Neural progenitor cell (in vitro differentiated cells): ENCODE measurements at regions not wholly inside any gene's neighbourhood (a gene's known extent, or its start where the extent isn't known, plus 50 kb on each side); places are given as distances from the start of the nearest gene placed in this dataset.

ENCODE experiments used
- DNase-seq: peaks from one replicate; pipeline ENCODE4 v3.0.0-alpha.2; 2016; ENCODE audit warnings: low spot score
- H2AFZ ChIP-seq: fragments of 200-600 bp; sonication (generic); replicated peaks from 2 replicates; pipeline ENCODE4 v1.6.1; 2016; ENCODE audit warnings: antibody characterized with exemption
- H3F3A ChIP-seq: fragments of 200-600 bp; sonication (generic); 2 replicates; pipeline ENCODE4 v1.6.1; 2016; ENCODE audit warnings: antibody characterized with exemption, low read depth
- H3K27ac ChIP-seq: fragments of 200-600 bp; sonication (generic); 2 replicates; pipeline ENCODE4 v1.5.1; 2016; ENCODE audit warnings: mild to moderate bottlenecking
- H3K27me3 ChIP-seq: fragments of 200-600 bp; sonication (generic); 2 replicates; pipeline ENCODE4 v1.6.1; 2016; ENCODE audit warnings: mild to moderate bottlenecking, moderate library complexity
- H3K36me3 ChIP-seq: fragments of 200-600 bp; sonication (generic); 2 replicates; pipeline ENCODE4 v1.5.1; 2016
- H3K4me1 ChIP-seq: fragments of 200-600 bp; sonication (generic); 2 replicates; pipeline ENCODE4 v1.6.1; 2016; ENCODE audit warnings: mixed run types
- H3K4me2 ChIP-seq: fragments of 200-600 bp; sonication (generic); 2 replicates; pipeline ENCODE4 v1.6.1; 2016
- H3K4me3 ChIP-seq: fragments of 200-600 bp; sonication (generic); 2 replicates; pipeline ENCODE4 v1.5.1; 2016
- H3K79me2 ChIP-seq: fragments of 200-600 bp; sonication (generic); 2 replicates; pipeline ENCODE4 v1.6.1; 2016; ENCODE audit warnings: low read depth
- H3K9ac ChIP-seq: fragments of 200-600 bp; sonication (generic); 2 replicates; pipeline ENCODE4 v1.6.1; 2016
- H3K9me3 ChIP-seq: fragments of 200-600 bp; sonication (generic); 2 replicates; pipeline ENCODE4 v1.5.1; 2016; ENCODE audit warnings: low read depth
- H4K20me1 ChIP-seq: fragments of 200-600 bp; sonication (generic); 2 replicates; pipeline ENCODE4 v1.6.1; 2016; ENCODE audit warnings: low read depth
- H3K27ac Mint-ChIP-seq: 3 replicates; pipeline ENCODE4 v1.8.0; 2021; ENCODE audit warnings: mixed read lengths
- H3K27me3 Mint-ChIP-seq: 2 replicates; pipeline ENCODE4 v1.8.0; 2022; ENCODE audit warnings: low read depth, mild to moderate bottlenecking, inconsistent platforms, moderate library complexity, mixed read lengths; ENCODE audit not compliant: insufficient read depth
- H3K36me3 Mint-ChIP-seq: 3 replicates; pipeline ENCODE4 v1.8.0; 2021; ENCODE audit warnings: mixed read lengths
- H3K4me1 Mint-ChIP-seq: 3 replicates; pipeline ENCODE4 v1.8.0; 2021; ENCODE audit warnings: mixed read lengths
- H3K4me3 Mint-ChIP-seq: 3 replicates; pipeline ENCODE4 v1.8.0; 2021; ENCODE audit warnings: mild to moderate bottlenecking, moderate library complexity, mixed read lengths
- H3K9me3 Mint-ChIP-seq: 3 replicates; pipeline ENCODE4 v1.8.0; 2020; ENCODE audit warnings: mixed read lengths
- EZH2 ChIP-seq: fragments of 200-600 bp; sonication (generic); IDR thresholded peaks from 2 replicates; pipeline ENCODE4 v1.6.1; 2017; ENCODE audit warnings: antibody characterized with exemption, mild to moderate bottlenecking, moderate library complexity
- EZH2phosphoT487 ChIP-seq: fragments of 200-600 bp; sonication (generic); IDR thresholded peaks from 2 replicates; pipeline ENCODE4 v1.6.1; 2017; ENCODE audit warnings: antibody characterized with exemption
- TF ChIP-seq, protein P1 (sequence below): fragments of 200-600 bp; sonication (generic); IDR thresholded peaks from 2 replicates; pipeline ENCODE4 v1.5.1; 2017; ENCODE audit warnings: antibody characterized with exemption, mild to moderate bottlenecking

DNA sequence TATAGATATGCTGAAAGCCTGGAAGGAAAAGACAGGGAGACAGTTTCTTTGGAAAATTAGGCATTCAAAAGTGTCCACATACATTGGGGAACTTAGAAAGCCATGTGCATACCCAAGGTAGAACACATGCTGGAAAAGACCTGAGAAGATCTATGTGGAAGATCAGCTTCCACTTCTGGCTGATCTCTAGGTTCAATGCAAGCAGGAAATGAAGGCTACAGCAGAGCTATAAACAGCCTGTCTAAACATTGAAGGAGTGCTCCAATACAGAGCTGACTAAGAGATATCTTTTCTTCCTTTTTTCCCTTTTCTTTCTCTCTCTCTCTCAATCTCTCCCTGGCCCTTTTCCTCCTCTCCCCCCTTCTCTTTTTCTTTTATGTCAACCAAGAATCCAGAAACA lies 73.6 kb upstream of the TCF12 start:
- Histone ChIP-seq H3K79me2 (no peaks in the 10 kb centered on the region), H3K27me3 (no peaks in the 10 kb centered on the region), H4K20me1 (no peaks in the 10 kb centered on the region), H3F3A (no peaks in the 10 kb centered on the region), H3K9me3 (no peaks in the 10 kb centered on the region), H3K4me3 (no peak overlapping the region), H3K36me3 (no peaks in the 10 kb centered on the region), H3K9ac (no peak overlapping the region), H2AFZ (no peak overlapping the region), H3K4me1 (no peaks in the 10 kb centered on the region), H3K4me2 (no peak overlapping the region), H3K27ac (no peak overlapping the region)
- Mint-ChIP-seq H3K4me1 (no peaks in the 10 kb centered on the region), H3K27me3 (no peaks in the 10 kb centered on the region), H3K9me3 (no peaks in the 10 kb centered on the region), H3K27ac (no peak overlapping the region), H3K4me3 (no peak overlapping the region), H3K36me3 (no peaks in the 10 kb centered on the region)
- TF ChIP-seq, protein P1, sequence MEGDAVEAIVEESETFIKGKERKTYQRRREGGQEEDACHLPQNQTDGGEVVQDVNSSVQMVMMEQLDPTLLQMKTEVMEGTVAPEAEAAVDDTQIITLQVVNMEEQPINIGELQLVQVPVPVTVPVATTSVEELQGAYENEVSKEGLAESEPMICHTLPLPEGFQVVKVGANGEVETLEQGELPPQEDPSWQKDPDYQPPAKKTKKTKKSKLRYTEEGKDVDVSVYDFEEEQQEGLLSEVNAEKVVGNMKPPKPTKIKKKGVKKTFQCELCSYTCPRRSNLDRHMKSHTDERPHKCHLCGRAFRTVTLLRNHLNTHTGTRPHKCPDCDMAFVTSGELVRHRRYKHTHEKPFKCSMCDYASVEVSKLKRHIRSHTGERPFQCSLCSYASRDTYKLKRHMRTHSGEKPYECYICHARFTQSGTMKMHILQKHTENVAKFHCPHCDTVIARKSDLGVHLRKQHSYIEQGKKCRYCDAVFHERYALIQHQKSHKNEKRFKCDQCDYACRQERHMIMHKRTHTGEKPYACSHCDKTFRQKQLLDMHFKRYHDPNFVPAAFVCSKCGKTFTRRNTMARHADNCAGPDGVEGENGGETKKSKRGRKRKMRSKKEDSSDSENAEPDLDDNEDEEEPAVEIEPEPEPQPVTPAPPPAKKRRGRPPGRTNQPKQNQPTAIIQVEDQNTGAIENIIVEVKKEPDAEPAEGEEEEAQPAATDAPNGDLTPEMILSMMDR, result no peak
- TF ChIP-seq EZH2 (no peak), EZH2phosphoT487 (no peak)
- no peak for DNase-seq

DNA sequence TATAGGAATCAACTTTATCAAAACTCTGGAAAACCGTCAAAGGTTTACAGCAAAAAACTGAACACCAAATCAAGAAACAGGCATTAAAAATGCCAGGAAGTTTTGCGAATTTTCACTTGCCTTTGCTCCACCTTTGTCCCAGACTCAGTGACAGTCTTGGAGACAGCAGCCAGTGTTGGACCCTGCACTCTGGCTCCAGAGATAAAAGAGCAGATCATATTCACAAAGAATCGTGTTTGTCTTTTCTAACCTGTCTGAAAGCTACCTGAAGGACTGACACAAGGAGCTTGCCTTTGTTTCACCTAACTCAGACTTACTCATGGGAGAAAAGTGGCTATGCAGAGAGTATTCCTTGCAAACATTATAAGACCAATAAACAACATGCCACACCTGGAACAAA lies 74.0 kb upstream of the TCF12 start:
- Mint-ChIP-seq H3K36me3 (no peaks in the 10 kb centered on the region), H3K27me3 (no peaks in the 10 kb centered on the region), H3K4me3 (no peak overlapping the region), H3K4me1 (no peaks in the 10 kb centered on the region), H3K27ac (no peak overlapping the region), H3K9me3 (no peaks in the 10 kb centered on the region)
- Histone ChIP-seq H3K4me3 (no peak overlapping the region), H3K27ac (no peak overlapping the region), H3K4me2 (no peak overlapping the region), H3K36me3 (no peaks in the 10 kb centered on the region), H3K9ac (no peak overlapping the region), H3K79me2 (no peaks in the 10 kb centered on the region), H3K27me3 (no peaks in the 10 kb centered on the region), H4K20me1 (no peaks in the 10 kb centered on the region), H3K9me3 (no peaks in the 10 kb centered on the region), H3K4me1 (no peaks in the 10 kb centered on the region), H2AFZ (no peak overlapping the region), H3F3A (no peaks in the 10 kb centered on the region)
- TF ChIP-seq EZH2 (no peak), EZH2phosphoT487 (no peak)
- TF ChIP-seq, protein P1, result no peak
- no peak for DNase-seq

DNA sequence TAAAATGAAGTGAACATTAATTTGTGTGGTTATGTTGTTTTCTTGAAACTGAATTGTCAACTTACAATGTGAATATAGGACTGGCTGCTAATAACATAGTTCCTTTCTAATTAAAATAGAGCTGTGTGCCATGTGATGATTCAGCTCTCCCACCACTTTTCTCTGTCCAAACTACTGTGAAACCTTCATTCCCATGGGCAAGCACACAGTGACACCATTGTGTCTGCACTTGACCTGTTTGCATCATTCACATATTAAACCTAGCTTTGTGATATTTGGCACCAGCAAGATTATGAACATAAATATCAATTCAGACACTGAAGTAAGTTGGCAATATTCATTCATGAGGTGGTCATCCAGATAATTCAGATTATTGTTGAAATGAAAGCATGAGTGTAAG lies 78.8 kb upstream of the TCF12 start:
- no peak for DNase-seq
- Mint-ChIP-seq H3K4me1 (peaks cover 8% of the 10 kb centered on the region), H3K36me3 (no peaks in the 10 kb centered on the region), H3K9me3 (no peaks in the 10 kb centered on the region), H3K27me3 (no peaks in the 10 kb centered on the region), H3K27ac (no peak overlapping the region), H3K4me3 (no peak overlapping the region)
- Histone ChIP-seq H4K20me1 (no peaks in the 10 kb centered on the region), H3K36me3 (no peaks in the 10 kb centered on the region), H3K4me3 (no peak overlapping the region), H3K9me3 (no peaks in the 10 kb centered on the region), H3K27ac (no peak overlapping the region), H3K4me2 (no peak overlapping the region), H3K79me2 (no peaks in the 10 kb centered on the region), H3K4me1 (peaks cover 19% of the 10 kb centered on the region), H3K27me3 (no peaks in the 10 kb centered on the region), H3F3A (peaks cover 9% of the 10 kb centered on the region), H2AFZ (no peak overlapping the region), H3K9ac (no peak overlapping the region)
- TF ChIP-seq, protein P1, result no peak
- TF ChIP-seq EZH2phosphoT487 (no peak), EZH2 (no peak)

DNA sequence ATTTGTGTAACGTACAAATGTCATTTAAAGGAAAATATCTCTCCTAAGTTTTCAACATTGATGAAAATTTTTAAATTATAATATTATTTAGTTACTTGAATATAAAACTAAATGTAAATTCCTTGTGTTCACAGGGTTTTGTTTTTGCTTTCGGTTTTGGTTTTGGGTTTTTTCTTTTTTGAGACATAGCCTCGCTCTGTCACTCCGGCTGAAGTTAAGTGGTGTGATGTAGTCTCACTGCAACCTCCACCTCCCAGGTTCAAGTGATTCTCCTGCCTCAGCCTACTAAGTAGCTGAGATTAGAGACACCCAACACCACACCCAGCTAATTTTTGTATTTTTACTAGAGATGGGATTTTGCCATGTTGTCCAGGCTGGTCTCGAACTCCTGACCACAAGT lies 79.3 kb upstream of the TCF12 start:
- Histone ChIP-seq H3K27me3 (no peaks in the 10 kb centered on the region), H3K4me3 (no peak overlapping the region), H3K79me2 (no peaks in the 10 kb centered on the region), H3K36me3 (no peaks in the 10 kb centered on the region), H3K9ac (no peak overlapping the region), H3K4me2 (no peak overlapping the region), H3K27ac (no peak overlapping the region), H3F3A (peaks cover 9% of the 10 kb centered on the region), H3K9me3 (no peaks in the 10 kb centered on the region), H3K4me1 (peaks cover 19% of the 10 kb centered on the region), H2AFZ (no peak overlapping the region), H4K20me1 (no peaks in the 10 kb centered on the region)
- Mint-ChIP-seq H3K27me3 (no peaks in the 10 kb centered on the region), H3K4me3 (no peak overlapping the region), H3K9me3 (no peaks in the 10 kb centered on the region), H3K36me3 (no peaks in the 10 kb centered on the region), H3K4me1 (peaks cover 13% of the 10 kb centered on the region), H3K27ac (no peak overlapping the region)
- DNase-seq, result no peak
- TF ChIP-seq, protein P1, result no peak
- TF ChIP-seq EZH2phosphoT487 (no peak), EZH2 (no peak)
